ENCODE measurements at regions not wholly inside any gene's neighbourhood (a gene's known extent, or its start where the extent isn't known, plus 50 kb on each side); places are given as distances from the start of the nearest gene placed in this dataset.
"Not testable (repeated sequence)": the region's sequence is repeated elsewhere in the genome, so short reads cannot be mapped to it uniquely, and the experiment has no call there.

GRCh38 chr1:229133811-229134210 is 137.1 kb upstream of the RAB4A start:
- Histone ChIP-seq H3K4me1 (peaks cover 3 to 33% (median 8%) of the 10 kb centered on the region in 4 donors), H3K27ac (no peak overlapping the region), H3K36me3 (no peaks in the 10 kb centered on the region), H3K4me3 (no peak overlapping the region), H3K9me3 (peaks cover 0 to 8% (median 3%) of the 10 kb centered on the region in 4 donors), H3K27me3 (no peaks in the 10 kb centered on the region)
- TF ChIP-seq CTCF (IDR thresholded peaks at IDR 0.05) (no peak), POLR2A (IDR thresholded peaks at IDR 0.05) (no peak)
- DNase-seq: no peak

GRCh38 chr1:229134381-229135217 is 136.3 kb upstream of the RAB4A start:
- H3K9me3 ChIP-seq, H3K27me3 ChIP-seq, H3K36me3 ChIP-seq, DNase-seq, H3K27ac ChIP-seq, H3K4me3 ChIP-seq: not testable (repeated sequence)
- peaks cover 0 to 25% (median 3%) of the 10 kb centered on the region in 4 donors for H3K4me1 ChIP-seq

GRCh38 chr1:229135773-229136172 is 135.1 kb upstream of the RAB4A start:
- no peak for DNase-seq
- Histone ChIP-seq H3K4me3 (no peak overlapping the region), H3K4me1 (peaks cover 0 to 13% (median 0%) of the 10 kb centered on the region in 4 donors), H3K27ac (no peak overlapping the region), H3K9me3 (peaks cover 0 to 8% (median 3%) of the 10 kb centered on the region in 4 donors), H3K27me3 (no peaks in the 10 kb centered on the region), H3K36me3 (no peaks in the 10 kb centered on the region)
- no peak for TF ChIP-seq CTCF (IDR thresholded peaks at IDR 0.05)
- no peak for TF ChIP-seq POLR2A (IDR thresholded peaks at IDR 0.05)

- H3K27ac ChIP-seq: no peak overlapping the region
- H3K4me3 ChIP-seq: no peak overlapping the region
- peaks cover 0 to 4% (median 0%) of the 10 kb centered on the region in 4 donors for H3K4me1 ChIP-seq
- no peaks in the 10 kb centered on the region for H3K36me3 ChIP-seq
- DNase-seq: no peak
- no peaks in the 10 kb centered on the region for H3K27me3 ChIP-seq
- peaks cover 0 to 8% (median 3%) of the 10 kb centered on the region in 4 donors for H3K9me3 ChIP-seq
- TF ChIP-seq POLR2A (IDR thresholded peaks at IDR 0.05): no peak
- no peak for TF ChIP-seq CTCF (IDR thresholded peaks at IDR 0.05)
These were observed 134.1 kb upstream of the RAB4A start for GRCh38 chr1:229136822-229137221.

GRCh38 chr1:229137271-229137670 is 133.6 kb upstream of the RAB4A start:
- TF ChIP-seq CTCF (IDR thresholded peaks at IDR 0.05) (no peak), POLR2A (IDR thresholded peaks at IDR 0.05) (no peak)
- H3K4me1 ChIP-seq: no peaks in the 10 kb centered on the region
- DNase-seq: no peak
- no peaks in the 10 kb centered on the region for H3K27me3 ChIP-seq
- H3K27ac ChIP-seq: no peak overlapping the region
- H3K9me3 ChIP-seq: peaks cover 0 to 8% (median 3%) of the 10 kb centered on the region in 4 donors
- H3K4me3 ChIP-seq: no peak overlapping the region
- no peaks in the 10 kb centered on the region for H3K36me3 ChIP-seq

- Histone ChIP-seq H3K4me1 (no peaks in the 10 kb centered on the region), H3K27ac (no peak overlapping the region), H3K27me3 (no peaks in the 10 kb centered on the region), H3K4me3 (no peak overlapping the region), H3K36me3 (no peaks in the 10 kb centered on the region), H3K9me3 (peaks cover 0 to 8% (median 3%) of the 10 kb centered on the region in 4 donors)
- TF ChIP-seq CTCF (IDR thresholded peaks at IDR 0.05): no peak
- TF ChIP-seq POLR2A (IDR thresholded peaks at IDR 0.05): no peak
- DNase-seq: no peak
These were observed 132.9 kb upstream of the RAB4A start for GRCh38 chr1:229138058-229138457.

Data from Peyer's patch (tissue), 4 donors.